HG03432 (cell line): ENCODE measurements at regions not wholly inside any gene's neighbourhood (a gene's known extent, or its start where the extent isn't known, plus 50 kb on each side); places are given as distances from the start of the nearest gene placed in this dataset.

Experiments
- ATAC-seq: cut with Tn5 transposase; IDR thresholded peaks from one replicate; pipeline ENCODE4 v1.9.1; 2021; ENCODE audit warnings: mild to moderate bottlenecking, moderate library complexity; ENCODE audit not compliant: unreplicated experiment

GRCh38 chr2:54360055-54360792, 95.9 kb upstream of the SPTBN1 start:
- ATAC-seq = no peak

GRCh38 chr2:54364409-54364808, 91.7 kb upstream of the SPTBN1 start:
- no peak for ATAC-seq

GRCh38 chr2:54365661-54366060, 90.5 kb upstream of the SPTBN1 start:
- ATAC-seq = no peak

- no peak for ATAC-seq
Observed at GRCh38 chr2:54366487-54367280, 89.4 kb upstream of the SPTBN1 start.

GRCh38 chr2:54370405-54371104, 85.6 kb upstream of the SPTBN1 start:
- ATAC-seq = no peak

GRCh38 chr2:54371460-54372065, 84.6 kb upstream of the SPTBN1 start:
- no peak for ATAC-seq

GRCh38 chr2:54372361-54372760, 83.8 kb upstream of the SPTBN1 start:
- ATAC-seq = no peak

GRCh38 chr2:54373855-54374254, 82.3 kb upstream of the SPTBN1 start:
- no peak for ATAC-seq

- ATAC-seq = no peak
Observed at GRCh38 chr2:54374591-54375364, 81.3 kb upstream of the SPTBN1 start.

GRCh38 chr2:54377451-54377850, 78.7 kb upstream of the SPTBN1 start:
- no peak for ATAC-seq

- ATAC-seq = no peak
Observed at GRCh38 chr2:54377901-54378493, 78.1 kb upstream of the SPTBN1 start.

- ATAC-seq = no peak
Observed at GRCh38 chr2:54380670-54381069, 75.5 kb upstream of the SPTBN1 start.

- no peak for ATAC-seq
Observed at GRCh38 chr2:54381293-54381692, 74.8 kb upstream of the SPTBN1 start.

GRCh38 chr2:54382601-54383000, 73.5 kb upstream of the SPTBN1 start:
- no peak for ATAC-seq

- no peak for ATAC-seq
Observed at GRCh38 chr2:54384301-54385203, 71.6 kb upstream of the SPTBN1 start.

GRCh38 chr2:54385271-54385670, 70.9 kb upstream of the SPTBN1 start:
- no peak for ATAC-seq

GRCh38 chr2:54386585-54386984, 69.5 kb upstream of the SPTBN1 start:
- ATAC-seq = no peak

GRCh38 chr2:54387059-54387991, 68.8 kb upstream of the SPTBN1 start:
- ATAC-seq = no peak
